ENCODE measurements at regions not wholly inside any gene's neighbourhood (a gene's known extent, or its start where the extent isn't known, plus 50 kb on each side); places are given as distances from the start of the nearest gene placed in this dataset.

GRCh38 chr6:167410462-167410861, 85.6 kb downstream of the TTLL2 start:
- no peaks in the 10 kb centered on the region for H3K9me3 ChIP-seq (ENCODE audit: low read depth)
- H3K27ac ChIP-seq, result no peak overlapping the region
- WGBS, 2 experiments (ENCODE audit: low coverage in 1 of 2, low lambda C conversion rate in 2 of 2, missing lambda C conversion rate in 2 of 2), result 15 to 22% methylated on average over 9 of the region's 9 CpGs

GRCh38 chr6:167412506-167412905, 87.6 kb downstream of the TTLL2 start:
- no peak overlapping the region for H3K4me2 ChIP-seq (ENCODE audit: unreplicated experiment)
- no peak overlapping the region for H2AFZ ChIP-seq
- H3K4me3 ChIP-seq, result no peak overlapping the region
- H3K36me3 ChIP-seq (ENCODE audit: low read depth), result no peaks in the 10 kb centered on the region
- WGBS, 2 experiments (ENCODE audit: low coverage in 1 of 2, low lambda C conversion rate in 2 of 2, missing lambda C conversion rate in 2 of 2), result 14 to 19% methylated on average over 5 of the region's 5 CpGs
- no peaks in the 10 kb centered on the region for H3K79me2 ChIP-seq (ENCODE audit: insufficient read depth)
- no peak overlapping the region for H3K27ac ChIP-seq
- no peaks in the 10 kb centered on the region for H3K27me3 ChIP-seq (replicated peaks; ENCODE audit: insufficient read depth)
- DNase-seq, result no peak
- no peaks in the 10 kb centered on the region for H4K20me1 ChIP-seq (ENCODE audit: insufficient read depth)
- H3K4me1 ChIP-seq (ENCODE audit: insufficient read depth), result no peaks in the 10 kb centered on the region
- H3K9ac ChIP-seq, result no peak overlapping the region
- no peaks in the 10 kb centered on the region for H3K9me2 ChIP-seq (ENCODE audit: insufficient read depth)
- no peaks in the 10 kb centered on the region for H3F3A ChIP-seq (ENCODE audit: insufficient read depth)
- TF ChIP-seq EZH2phosphoT487 (IDR thresholded peaks at IDR 0.05; ENCODE audit: insufficient read depth, low read depth) (no peak), EZH2 (IDR thresholded peaks at IDR 0.05; ENCODE audit: insufficient read depth, poor library complexity, severe bottlenecking) (no peak)
- H3K9me3 ChIP-seq (ENCODE audit: low read depth), result no peaks in the 10 kb centered on the region
- in situ Hi-C loops (cut with MboI), result no loop called here

More at GRCh38 chr6:167410462-167410861, 85.6 kb downstream of the TTLL2 start:
- Histone ChIP-seq H3K4me1 (ENCODE audit: insufficient read depth) (no peaks in the 10 kb centered on the region), H4K20me1 (ENCODE audit: insufficient read depth) (no peaks in the 10 kb centered on the region), H3K4me3 (no peak overlapping the region), H3F3A (ENCODE audit: insufficient read depth) (no peaks in the 10 kb centered on the region), H3K79me2 (ENCODE audit: insufficient read depth) (no peaks in the 10 kb centered on the region), H3K4me2 (ENCODE audit: unreplicated experiment) (no peak overlapping the region), H3K9me2 (ENCODE audit: insufficient read depth) (no peaks in the 10 kb centered on the region), H3K27me3 (replicated peaks; ENCODE audit: insufficient read depth) (no peaks in the 10 kb centered on the region), H3K36me3 (ENCODE audit: low read depth) (no peaks in the 10 kb centered on the region), H3K9ac (no peak overlapping the region), H2AFZ (no peak overlapping the region)
- in situ Hi-C loops (cut with MboI), result no loop called here
- DNase-seq, result no peak
- TF ChIP-seq EZH2phosphoT487 (IDR thresholded peaks at IDR 0.05; ENCODE audit: insufficient read depth, low read depth) (no peak), EZH2 (IDR thresholded peaks at IDR 0.05; ENCODE audit: insufficient read depth, poor library complexity, severe bottlenecking) (no peak)

- H3K9me2 ChIP-seq (ENCODE audit: insufficient read depth), result no peaks in the 10 kb centered on the region
- no peaks in the 10 kb centered on the region for H3K79me2 ChIP-seq (ENCODE audit: insufficient read depth)
- WGBS, 2 experiments (ENCODE audit: low coverage in 1 of 2, low lambda C conversion rate in 2 of 2, missing lambda C conversion rate in 2 of 2), result 52 to 58% methylated on average over 16 to 18 of the region's 18 CpGs
- no peaks in the 10 kb centered on the region for H3F3A ChIP-seq (ENCODE audit: insufficient read depth)
- H3K36me3 ChIP-seq (ENCODE audit: low read depth), result no peaks in the 10 kb centered on the region
- TF ChIP-seq EZH2 (IDR thresholded peaks at IDR 0.05; ENCODE audit: insufficient read depth, poor library complexity, severe bottlenecking) (no peak), EZH2phosphoT487 (IDR thresholded peaks at IDR 0.05; ENCODE audit: insufficient read depth, low read depth) (no peak)
- H3K4me1 ChIP-seq (ENCODE audit: insufficient read depth), result no peaks in the 10 kb centered on the region
- H4K20me1 ChIP-seq (ENCODE audit: insufficient read depth), result no peaks in the 10 kb centered on the region
- no peak overlapping the region for H3K4me3 ChIP-seq
- in situ Hi-C loops (cut with MboI), result no loop called here
- no peak for DNase-seq
- H3K9ac ChIP-seq, result no peak overlapping the region
- no peaks in the 10 kb centered on the region for H3K9me3 ChIP-seq (ENCODE audit: low read depth)
- no peak overlapping the region for H3K4me2 ChIP-seq (ENCODE audit: unreplicated experiment)
- no peak overlapping the region for H3K27ac ChIP-seq
- no peak overlapping the region for H2AFZ ChIP-seq
- no peaks in the 10 kb centered on the region for H3K27me3 ChIP-seq (replicated peaks; ENCODE audit: insufficient read depth)
Measured at GRCh38 chr6:167415441-167415961, 90.6 kb downstream of the TTLL2 start.

GRCh38 chr6:167416676-167417430, 92.0 kb downstream of the TTLL2 start:
- no peak overlapping the region for H3K4me2 ChIP-seq (ENCODE audit: unreplicated experiment)
- H3K9me2 ChIP-seq (ENCODE audit: insufficient read depth), result no peaks in the 10 kb centered on the region
- H3K4me1 ChIP-seq (ENCODE audit: insufficient read depth), result no peaks in the 10 kb centered on the region
- no peaks in the 10 kb centered on the region for H3K79me2 ChIP-seq (ENCODE audit: insufficient read depth)
- no peaks in the 10 kb centered on the region for H3K36me3 ChIP-seq (ENCODE audit: low read depth)
- no peaks in the 10 kb centered on the region for H4K20me1 ChIP-seq (ENCODE audit: insufficient read depth)
- no peak overlapping the region for H3K9ac ChIP-seq
- H2AFZ ChIP-seq, result no peak overlapping the region
- H3K27ac ChIP-seq, result no peak overlapping the region
- TF ChIP-seq EZH2phosphoT487 (IDR thresholded peaks at IDR 0.05; ENCODE audit: insufficient read depth, low read depth) (no peak), EZH2 (IDR thresholded peaks at IDR 0.05; ENCODE audit: insufficient read depth, poor library complexity, severe bottlenecking) (no peak)
- 6 to 7% methylated on average over 12 of the region's 12 CpGs for WGBS, 2 experiments (ENCODE audit: low coverage in 1 of 2, low lambda C conversion rate in 2 of 2, missing lambda C conversion rate in 2 of 2)
- no peaks in the 10 kb centered on the region for H3K9me3 ChIP-seq (ENCODE audit: low read depth)
- no peaks in the 10 kb centered on the region for H3K27me3 ChIP-seq (replicated peaks; ENCODE audit: insufficient read depth)
- H3K4me3 ChIP-seq, result no peak overlapping the region
- no peak for DNase-seq
- in situ Hi-C loops (cut with MboI), result no loop called here
- no peaks in the 10 kb centered on the region for H3F3A ChIP-seq (ENCODE audit: insufficient read depth)

All from GM23248 (cell line).